NCI-H2081 (cell line): ENCODE measurements at regions not wholly inside any gene's neighbourhood (a gene's known extent, or its start where the extent isn't known, plus 50 kb on each side); places are given as distances from the start of the nearest gene placed in this dataset.

Source experiments
- DNase-seq, 2 experiments: peaks; one replicate each; lab custom pipeline; 2025; lab: John Stamatoyannopoulos, UW

DNA sequence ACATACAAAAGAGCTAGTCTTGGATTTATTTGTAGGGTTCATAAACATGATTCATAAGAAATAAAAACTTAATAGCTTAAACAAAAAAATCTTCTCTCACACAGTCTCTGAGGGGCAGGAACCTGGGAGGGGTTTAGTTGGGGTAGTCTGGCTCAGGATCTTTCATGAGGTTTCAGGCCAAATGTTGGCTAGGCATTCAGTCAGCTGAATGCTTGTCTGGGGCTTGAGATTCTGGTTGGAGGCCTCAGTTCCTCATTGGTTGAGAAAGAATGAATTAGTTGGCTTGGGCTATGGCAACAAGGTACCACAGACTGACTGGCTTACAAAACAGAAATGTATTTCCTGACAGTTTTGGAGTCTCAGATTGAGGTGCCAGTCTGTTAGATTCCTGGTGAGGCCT is 74.3 kb downstream of the ANKRD7 start:
- DNase-seq: no peak

DNA sequence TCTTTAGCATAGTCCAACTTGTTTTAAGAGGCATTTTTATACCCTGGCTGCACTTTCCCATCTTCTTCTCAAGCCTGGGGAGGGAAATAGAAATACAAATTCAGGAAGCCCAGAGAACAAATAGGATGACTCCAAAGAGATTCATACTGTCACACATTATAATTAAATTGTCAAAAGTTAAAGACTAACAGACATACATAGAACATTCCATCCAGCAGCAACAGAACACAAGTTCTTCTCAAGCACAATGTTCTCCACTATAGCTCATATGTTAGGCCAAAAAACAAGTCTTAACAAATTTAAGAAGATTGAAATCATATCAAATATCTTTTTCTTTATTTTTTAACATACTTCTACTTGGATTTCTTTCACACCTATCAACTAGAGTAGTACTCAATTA is 75.7 kb downstream of the ANKRD7 start:
- DNase-seq: no peak

DNA sequence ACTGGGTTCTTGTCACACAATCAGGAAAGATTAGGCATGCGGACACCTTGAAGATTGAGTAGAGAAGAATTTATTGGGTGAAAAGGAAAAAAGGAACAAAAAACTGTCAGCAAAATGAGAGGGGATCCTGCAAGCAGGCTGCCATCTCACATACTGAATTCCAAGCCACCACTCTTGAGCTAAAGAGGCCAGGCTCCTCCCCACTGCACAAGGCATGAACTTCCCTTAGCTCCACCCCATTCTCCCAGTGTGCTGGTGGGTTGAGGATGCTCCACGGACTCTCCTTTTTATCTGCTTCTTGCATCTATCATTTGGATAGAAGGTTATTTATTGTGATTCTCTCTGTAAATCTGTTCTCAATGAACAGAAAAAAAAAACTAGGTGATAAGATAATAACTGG is 79.6 kb downstream of the ANKRD7 start:
- no peak for DNase-seq

DNA sequence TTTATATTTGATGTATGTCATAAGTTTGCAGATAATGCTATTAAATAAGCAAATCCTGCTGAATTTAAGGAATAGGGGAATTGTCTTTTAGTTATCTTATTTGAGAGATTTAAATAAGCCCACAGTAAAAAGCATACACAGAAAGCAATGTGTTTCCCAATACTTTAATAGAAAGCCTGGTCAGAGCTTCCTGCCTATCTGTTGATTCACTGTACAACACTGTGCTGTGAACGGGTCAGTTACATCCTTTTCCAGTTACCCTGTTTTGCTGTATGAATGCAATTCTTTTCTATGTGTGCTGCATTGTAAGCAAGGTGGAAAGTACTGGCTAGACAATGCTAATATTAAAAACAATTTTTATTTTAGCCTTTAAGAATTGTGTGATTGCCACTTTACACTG is 81.2 kb downstream of the ANKRD7 start:
- DNase-seq: no peak

DNA sequence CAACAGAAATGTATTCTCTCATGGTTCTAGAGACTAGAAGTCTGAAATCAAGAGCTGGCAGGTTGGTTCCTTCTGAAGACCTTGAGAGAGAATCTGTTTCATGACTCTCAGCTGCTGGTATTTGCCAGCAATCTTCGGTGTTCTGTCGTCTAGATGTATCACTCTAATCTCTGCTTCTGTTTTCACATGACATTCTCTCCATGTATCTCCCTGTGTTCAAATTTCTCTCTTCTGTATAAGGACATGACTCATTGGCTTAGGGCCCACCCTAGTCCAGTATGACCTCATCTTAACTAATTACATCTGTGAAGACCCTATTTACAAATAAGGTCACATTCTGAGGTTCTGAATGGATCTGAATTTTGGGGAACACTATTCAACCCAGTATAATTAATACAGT is 82.3 kb downstream of the ANKRD7 start:
- no peak for DNase-seq

- DNase-seq: peak in 1 of 2 experiments; percentile 63
These were observed 86.8 kb downstream of the ANKRD7 start for GRCh38 chr7:118311121-118311836.

- DNase-seq: peak in 1 of 2 experiments; percentile 49
These were observed 87.5 kb downstream of the ANKRD7 start for GRCh38 chr7:118312051-118312450.

DNA sequence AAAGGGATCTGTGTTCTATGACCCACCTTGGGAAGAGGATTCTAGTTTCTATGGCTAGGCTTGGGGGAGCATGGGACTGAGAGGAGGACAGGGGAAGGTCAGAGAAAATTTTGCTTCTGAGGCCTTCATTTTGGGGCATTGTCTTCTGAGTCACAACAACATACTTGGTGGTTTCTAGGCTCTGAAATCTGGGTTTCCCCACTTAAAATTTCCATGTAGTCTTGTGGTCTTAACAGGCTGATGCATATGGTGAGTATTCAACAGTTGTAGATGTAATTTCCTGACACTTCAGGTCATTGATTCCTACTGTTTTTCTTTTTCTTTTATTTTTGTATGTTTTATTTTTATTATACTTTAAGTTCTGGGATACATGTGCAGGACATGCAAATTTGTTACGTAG is 88.5 kb downstream of the ANKRD7 start:
- no peak for DNase-seq

DNA sequence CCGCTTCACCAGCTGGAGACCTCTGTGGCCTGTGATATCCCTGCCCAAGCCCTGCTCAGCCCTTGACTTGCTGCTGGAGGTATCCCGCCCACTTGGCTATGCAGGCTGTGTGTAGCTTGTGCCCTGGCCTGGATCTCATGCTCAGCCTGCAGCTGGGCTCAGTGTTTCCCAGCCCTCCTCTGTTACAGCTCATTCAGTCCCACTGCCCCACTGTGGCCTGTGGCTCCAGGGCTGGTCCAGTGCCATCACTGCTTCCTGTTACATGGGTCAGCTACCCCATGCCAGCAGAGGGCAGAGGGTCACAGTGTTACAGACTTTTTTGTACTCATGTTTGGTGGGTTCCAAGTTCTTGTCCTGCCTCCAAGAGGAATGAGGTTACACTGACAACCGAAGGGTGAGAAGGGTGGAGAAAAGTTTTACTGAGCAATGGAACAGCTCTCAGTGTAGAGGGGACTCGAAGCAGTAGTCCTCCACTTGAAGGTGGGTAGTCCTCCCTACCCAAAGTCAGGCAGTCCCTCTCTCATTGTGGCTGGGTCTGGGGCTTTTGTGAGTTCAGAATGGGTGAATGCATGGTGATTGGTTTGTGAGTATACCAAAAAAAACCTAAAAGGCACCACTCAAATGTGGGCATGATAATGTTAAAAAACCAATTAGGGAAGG is 100.4 kb downstream of the ANKRD7 start:
- no peak for DNase-seq

DNA sequence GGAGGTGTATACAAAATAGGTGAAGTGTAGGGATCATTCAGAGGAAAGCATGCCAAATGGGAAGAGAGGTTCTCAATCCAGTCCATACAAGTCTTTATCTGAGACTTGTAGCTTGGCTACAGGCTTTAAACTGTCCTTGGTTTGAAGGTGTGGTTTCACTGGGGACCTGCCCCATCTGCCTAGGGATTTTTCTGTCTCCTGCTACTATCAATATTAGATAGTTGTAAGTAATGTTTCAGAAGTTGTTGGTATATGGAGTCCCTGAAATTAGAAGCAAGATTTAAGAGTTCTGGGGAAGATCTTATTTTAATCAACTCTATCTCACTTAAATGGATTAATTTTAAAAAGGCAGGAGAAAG is 100.9 kb downstream of the ANKRD7 start:
- no peak for DNase-seq

DNA sequence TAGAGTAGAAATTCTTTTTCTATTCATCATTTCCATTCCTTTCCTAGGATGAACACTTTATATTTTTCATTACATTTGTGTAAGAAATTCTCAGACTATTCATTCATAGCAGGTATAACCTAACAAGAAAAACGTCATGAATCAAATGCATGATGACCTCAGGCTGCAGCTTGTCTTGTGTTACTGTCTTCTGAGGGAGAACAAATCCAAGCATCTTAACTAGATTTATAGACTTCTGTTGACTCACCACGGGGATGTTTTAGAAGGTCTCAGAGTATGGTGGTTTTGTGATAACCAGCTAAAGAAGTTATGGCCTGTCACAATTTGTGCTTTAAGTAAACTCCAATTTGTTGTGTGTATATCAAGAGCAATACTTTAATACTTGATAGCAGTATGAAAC is 102.7 kb downstream of the ANKRD7 start:
- DNase-seq: no peak

GRCh38 chr7:118328505-118329211 is 104.2 kb downstream of the ANKRD7 start:
- DNase-seq: no peak

DNA sequence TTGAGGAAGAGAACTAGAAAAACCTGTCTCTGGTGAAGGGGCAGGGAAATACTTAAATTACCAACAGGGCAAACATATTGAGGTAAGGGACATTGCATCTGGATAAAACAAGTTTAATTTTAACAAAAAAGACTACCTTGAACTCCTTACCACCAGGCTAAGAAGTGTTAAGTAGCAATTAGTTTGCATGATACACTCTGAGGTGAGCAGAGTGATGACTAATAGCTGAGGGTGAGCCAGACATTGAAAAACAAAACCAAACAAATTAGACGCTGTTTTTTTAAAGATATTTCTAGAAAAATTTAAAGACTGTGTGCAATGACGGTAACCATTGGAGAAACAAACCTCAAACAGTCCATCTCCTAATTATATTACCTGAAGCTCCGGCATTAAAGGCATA is 105.9 kb downstream of the ANKRD7 start:
- DNase-seq: no peak

DNA sequence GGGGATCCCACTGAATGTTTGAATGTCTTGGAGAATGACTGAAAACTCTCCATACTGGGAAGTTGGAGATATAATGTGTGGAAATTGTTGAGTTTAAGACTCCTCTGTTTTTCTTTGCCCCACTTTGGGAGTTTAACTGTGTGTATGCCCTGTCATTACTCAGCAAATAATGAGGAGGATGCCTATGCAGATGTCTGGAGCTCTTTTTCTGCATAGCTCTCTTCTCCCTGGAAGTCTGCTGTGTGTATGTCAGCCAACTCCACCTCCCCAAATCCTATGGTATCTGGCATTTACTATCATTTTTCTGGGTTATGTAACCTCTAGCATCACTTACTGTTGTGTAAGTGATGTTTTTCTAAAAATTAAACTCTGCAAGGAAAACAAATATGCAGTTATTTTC is 122.2 kb downstream of the ANKRD7 start:
- no peak for DNase-seq

DNA sequence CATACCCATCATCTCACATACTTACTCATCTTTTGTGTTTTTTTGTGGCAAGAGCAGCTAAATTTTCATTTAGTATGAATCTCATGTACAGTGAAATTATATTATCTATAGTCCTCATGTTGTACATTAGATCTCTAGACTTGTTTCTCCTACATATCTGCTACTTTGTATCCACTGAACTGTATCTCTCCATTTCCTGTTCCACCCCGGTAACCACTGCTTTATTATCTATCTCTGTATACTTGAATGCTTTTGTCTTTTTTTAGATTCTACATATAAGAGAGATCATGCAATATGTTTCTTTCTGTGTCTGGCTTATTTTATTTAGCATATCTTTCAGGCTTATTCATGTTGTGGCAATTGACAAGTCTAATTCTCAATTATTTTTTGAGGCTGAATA is 125.1 kb downstream of the ANKRD7 start:
- DNase-seq: no peak

DNA sequence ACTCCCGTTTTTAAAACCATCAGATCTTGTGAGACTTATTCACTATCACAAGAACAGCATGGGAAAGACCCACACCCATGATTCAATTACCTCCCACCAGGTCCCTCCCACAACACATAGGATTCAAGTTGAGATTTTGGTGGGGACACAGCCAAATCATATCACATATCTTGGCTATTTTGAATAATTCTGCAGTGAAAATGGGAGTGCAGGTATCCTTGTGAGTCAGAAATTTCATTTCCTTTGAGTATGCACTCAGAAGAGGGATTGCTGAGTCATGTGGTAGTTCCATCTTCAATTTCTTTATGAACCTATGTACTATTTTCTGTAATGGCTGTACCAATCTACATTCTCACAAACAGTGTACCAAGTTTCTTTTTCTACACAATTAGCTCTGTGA is 125.8 kb downstream of the ANKRD7 start:
- no peak for DNase-seq

- DNase-seq: peak; percentile 42 to 73
These were observed 128.5 kb downstream of the ANKRD7 start for GRCh38 chr7:118352867-118353453.

DNA sequence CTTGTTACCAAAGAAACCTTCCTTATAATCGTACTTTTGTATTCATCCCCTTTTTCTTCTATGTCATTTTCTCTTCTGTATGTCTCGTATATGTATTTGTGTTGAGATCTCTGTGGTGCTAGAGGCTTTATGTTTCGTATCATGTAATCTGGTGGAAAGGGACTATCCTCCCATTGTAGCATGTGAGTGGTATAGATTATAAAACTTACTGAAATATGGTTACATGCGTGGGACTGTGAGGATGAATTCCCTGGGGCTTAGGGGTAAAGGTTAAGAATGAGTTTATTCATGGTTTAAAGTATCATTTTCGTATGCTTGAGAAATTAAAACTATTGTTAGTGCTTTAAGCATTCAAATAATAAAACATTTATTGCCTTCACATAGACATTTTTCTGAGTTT is 141.9 kb downstream of the ANKRD7 start:
- no peak for DNase-seq

GRCh38 chr7:118368958-118369357 is 144.5 kb downstream of the ANKRD7 start:
- no peak for DNase-seq

GRCh38 chr7:118369987-118370386 is 145.5 kb downstream of the ANKRD7 start:
- DNase-seq: no peak

- DNase-seq: no peak
These were observed 148.0 kb downstream of the ANKRD7 start for GRCh38 chr7:118372530-118372929.

DNA sequence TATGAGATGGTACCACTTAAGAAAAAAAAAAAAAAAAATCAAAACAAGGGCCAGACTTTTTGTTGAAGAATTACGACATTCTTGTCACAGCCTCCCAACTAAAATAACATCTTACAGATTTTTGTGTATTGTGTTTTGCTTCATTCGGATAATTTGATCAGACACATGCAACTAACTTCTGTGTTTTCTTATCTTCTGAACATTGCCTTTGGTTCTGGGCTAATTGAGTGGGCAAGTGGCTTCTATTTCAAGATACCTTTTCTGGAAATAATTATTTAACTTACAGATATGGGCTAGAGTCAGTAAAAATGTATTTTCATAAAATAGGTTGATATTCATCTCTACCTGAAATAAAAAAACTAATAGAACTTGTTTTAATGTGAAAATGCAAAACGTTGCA is 165.1 kb downstream of the ANKRD7 start:
- DNase-seq: no peak

GRCh38 chr7:118404211-118404610 is 179.7 kb downstream of the ANKRD7 start:
- no peak for DNase-seq
